Nephron progenitor cell (in vitro differentiated cells): ENCODE measurements at regions not wholly inside any gene's neighbourhood (a gene's known extent, or its start where the extent isn't known, plus 50 kb on each side); places are given as distances from the start of the nearest gene placed in this dataset.

Experiments
- DNase-seq: peaks from one replicate; pipeline ENCODE4 v3.0.0; 2021
- H3K27ac Mint-ChIP-seq: 2 replicates; pipeline ENCODE4 v1.8.0; 2021; ENCODE audit warnings: mild to moderate bottlenecking, moderate library complexity, mixed read lengths
- H3K27me3 Mint-ChIP-seq: 2 replicates; pipeline ENCODE4 v1.8.0; 2021; ENCODE audit warnings: mild to moderate bottlenecking, low read depth, mixed read lengths; ENCODE audit not compliant: poor library complexity
- H3K36me3 Mint-ChIP-seq: 2 replicates; pipeline ENCODE4 v1.8.0; 2021; ENCODE audit warnings: low read depth, mixed read lengths
- H3K4me1 Mint-ChIP-seq: 2 replicates; pipeline ENCODE4 v1.8.0; 2021; ENCODE audit warnings: mixed read lengths
- H3K4me3 Mint-ChIP-seq: 2 replicates; pipeline ENCODE4 v1.8.0; 2021; ENCODE audit warnings: mild to moderate bottlenecking, moderate library complexity, mixed read lengths
- H3K9me3 Mint-ChIP-seq: 2 replicates; pipeline ENCODE4 v1.8.0; 2021; ENCODE audit warnings: mild to moderate bottlenecking, moderate library complexity, mixed read lengths
- CTCF ChIP-seq: fragments of 200-600 bp; sonication (generic); IDR thresholded peaks from 2 replicates; pipeline ENCODE4 v1.5.0; 2021; ENCODE audit warnings: antibody characterized with exemption

- no peak for DNase-seq
- Mint-ChIP-seq H3K36me3 (peaks cover 8% of the 10 kb centered on the region), H3K9me3 (peaks cover 13% of the 10 kb centered on the region), H3K4me1 (peaks cover 52% of the 10 kb centered on the region), H3K27ac (peak overlapping the region; percentile 81), H3K4me3 (no peak overlapping the region), H3K27me3 (peaks cover 4% of the 10 kb centered on the region)
- no peak for TF ChIP-seq CTCF
Measured at GRCh38 chr3:113133140-113133539, 78.2 kb upstream of the BOC start.

GRCh38 chr3:113136071-113136470 is 75.3 kb upstream of the BOC start:
- peak; percentile 17 for TF ChIP-seq CTCF

GRCh38 chr3:113136544-113136943 is 74.8 kb upstream of the BOC start:
- Mint-ChIP-seq H3K4me1 (peaks cover 38% of the 10 kb centered on the region), H3K27me3 (no peaks in the 10 kb centered on the region), H3K9me3 (peaks cover 26% of the 10 kb centered on the region), H3K27ac (peak overlapping the region; percentile 44), H3K36me3 (peaks cover 25% of the 10 kb centered on the region), H3K4me3 (no peak overlapping the region)
- TF ChIP-seq CTCF, result no peak
- DNase-seq, result no peak

More at GRCh38 chr3:113136071-113136470, 75.3 kb upstream of the BOC start:
- peaks cover 25% of the 10 kb centered on the region for H3K9me3 Mint-ChIP-seq
- H3K36me3 Mint-ChIP-seq, result peaks cover 21% of the 10 kb centered on the region
- H3K4me1 Mint-ChIP-seq, result peaks cover 36% of the 10 kb centered on the region
- DNase-seq, result no peak
- no peaks in the 10 kb centered on the region for H3K27me3 Mint-ChIP-seq
- no peak overlapping the region for H3K27ac Mint-ChIP-seq
- no peak overlapping the region for H3K4me3 Mint-ChIP-seq

GRCh38 chr3:113138839-113139743 is 72.3 kb upstream of the BOC start:
- TF ChIP-seq CTCF, result no peak
- Mint-ChIP-seq H3K9me3 (peaks cover 26% of the 10 kb centered on the region), H3K4me1 (peaks cover 27% of the 10 kb centered on the region), H3K4me3 (no peak overlapping the region), H3K36me3 (peaks cover 43% of the 10 kb centered on the region), H3K27ac (no peak overlapping the region), H3K27me3 (no peaks in the 10 kb centered on the region)
- DNase-seq, result no peak

- peaks cover 26% of the 10 kb centered on the region for H3K9me3 Mint-ChIP-seq
- H3K27me3 Mint-ChIP-seq, result no peaks in the 10 kb centered on the region
- no peak overlapping the region for H3K4me3 Mint-ChIP-seq
- DNase-seq, result no peak
- peaks cover 35% of the 10 kb centered on the region for H3K4me1 Mint-ChIP-seq
- TF ChIP-seq CTCF, result no peak
- H3K36me3 Mint-ChIP-seq, result peaks cover 43% of the 10 kb centered on the region
- no peak overlapping the region for H3K27ac Mint-ChIP-seq
Measured at GRCh38 chr3:113140876-113141275, 70.5 kb upstream of the BOC start.

- H3K4me1 Mint-ChIP-seq, result peaks cover 37% of the 10 kb centered on the region
- no peak for TF ChIP-seq CTCF
- peaks cover 26% of the 10 kb centered on the region for H3K9me3 Mint-ChIP-seq
- H3K27ac Mint-ChIP-seq, result no peak overlapping the region
- peaks cover 43% of the 10 kb centered on the region for H3K36me3 Mint-ChIP-seq
- no peak for DNase-seq
- H3K27me3 Mint-ChIP-seq, result no peaks in the 10 kb centered on the region
- H3K4me3 Mint-ChIP-seq, result no peak overlapping the region
Measured at GRCh38 chr3:113141543-113141942, 69.8 kb upstream of the BOC start.
